K562 (cell line): ENCODE measurements at regions not wholly inside any gene's neighbourhood (a gene's known extent, or its start where the extent isn't known, plus 50 kb on each side); places are given as distances from the start of the nearest gene placed in this dataset.

Experiments
- CTCF ChIP-seq, 3 experiments: IDR thresholded peaks in 2 of 3; conservative IDR thresholded peaks in 1 of 3; 2 replicates each; pipeline ENCODE4 v1.5.1; 2011 to 2012; ENCODE audit warnings: low read length in 3 of 3, mild to moderate bottlenecking in 3 of 3, control low read depth in 2 of 3, improper control_type of control experiment in 1 of 3, inconsistent platforms in 1 of 3, low read depth in 1 of 3, mixed read lengths in 1 of 3, moderate library complexity in 1 of 3; ENCODE audit not compliant: insufficient read depth in 2 of 3
- ETS2 ChIP-seq: IDR thresholded peaks from 2 replicates; pipeline ENCODE4 v1.6.1; 2016; ENCODE audit warnings: borderline replicate concordance, missing genetic modification characterization, mild to moderate bottlenecking, moderate library complexity, missing compliant biosample characterization; ENCODE audit not compliant: poor library complexity, severe bottlenecking
- POLR2AphosphoS5 ChIP-seq: IDR thresholded peaks from 2 replicates; pipeline ENCODE4 v1.6.1; 2011; ENCODE audit warnings: mild to moderate bottlenecking, low read depth, low read length, moderate library complexity; ENCODE audit not compliant: control insufficient read depth, insufficient read depth
- SMARCA4 ChIP-seq: fragments of 450-650 bp; IDR thresholded peaks from 2 replicates; pipeline ENCODE4 v1.6.1; 2016
- ZNF318 ChIP-seq, 2 experiments: fragments of 450-650 bp; IDR thresholded peaks; 2 replicates each; pipeline ENCODE4 v1.6.1; 2016; ENCODE audit warnings: mild to moderate bottlenecking in 2 of 2, borderline replicate concordance in 1 of 2, low read depth in 1 of 2, moderate library complexity in 1 of 2
- ZNF75A ChIP-seq: fragments of 450-650 bp; formaldehyde crosslinking; IDR thresholded peaks from 2 replicates; pipeline ENCODE4 v1.4.0; 2020; ENCODE audit warnings: mild to moderate bottlenecking
- TF ChIP-seq, protein P1 (sequence below): fragments of 450-650 bp; IDR thresholded peaks from 2 replicates; pipeline ENCODE4 v1.7.0; 2016; ENCODE audit warnings: borderline replicate concordance
- TF ChIP-seq, protein P2 (sequence below): sonication (generic); formaldehyde crosslinking; IDR thresholded peaks from 2 replicates; pipeline ENCODE4 v1.8.0; 2022; ENCODE audit warnings: mild to moderate bottlenecking, missing genetic modification reagents

- TF ChIP-seq SMARCA4 (no peak), POLR2AphosphoS5 (no peak), ETS2 (no peak), ZNF318 (IDR thresholded peaks at IDR 0.05; ENCODE audit: borderline replicate concordance in 1 of 2, low read depth in 1 of 2) (no peak), ZNF75A (CRISPR knock-in tag) (no peak), CTCF (IDR thresholded peaks at IDR 0.05 in 2 of 3, conservative IDR thresholded peaks at IDR 0.05 in 1 of 3; ENCODE audit: insufficient read depth in 2 of 3, low read depth in 1 of 3, low read length in 3 of 3) (no peak)
- TF ChIP-seq, protein P1, sequence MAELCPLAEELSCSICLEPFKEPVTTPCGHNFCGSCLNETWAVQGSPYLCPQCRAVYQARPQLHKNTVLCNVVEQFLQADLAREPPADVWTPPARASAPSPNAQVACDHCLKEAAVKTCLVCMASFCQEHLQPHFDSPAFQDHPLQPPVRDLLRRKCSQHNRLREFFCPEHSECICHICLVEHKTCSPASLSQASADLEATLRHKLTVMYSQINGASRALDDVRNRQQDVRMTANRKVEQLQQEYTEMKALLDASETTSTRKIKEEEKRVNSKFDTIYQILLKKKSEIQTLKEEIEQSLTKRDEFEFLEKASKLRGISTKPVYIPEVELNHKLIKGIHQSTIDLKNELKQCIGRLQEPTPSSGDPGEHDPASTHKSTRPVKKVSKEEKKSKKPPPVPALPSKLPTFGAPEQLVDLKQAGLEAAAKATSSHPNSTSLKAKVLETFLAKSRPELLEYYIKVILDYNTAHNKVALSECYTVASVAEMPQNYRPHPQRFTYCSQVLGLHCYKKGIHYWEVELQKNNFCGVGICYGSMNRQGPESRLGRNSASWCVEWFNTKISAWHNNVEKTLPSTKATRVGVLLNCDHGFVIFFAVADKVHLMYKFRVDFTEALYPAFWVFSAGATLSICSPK: no peak
- TF ChIP-seq, protein P2, sequence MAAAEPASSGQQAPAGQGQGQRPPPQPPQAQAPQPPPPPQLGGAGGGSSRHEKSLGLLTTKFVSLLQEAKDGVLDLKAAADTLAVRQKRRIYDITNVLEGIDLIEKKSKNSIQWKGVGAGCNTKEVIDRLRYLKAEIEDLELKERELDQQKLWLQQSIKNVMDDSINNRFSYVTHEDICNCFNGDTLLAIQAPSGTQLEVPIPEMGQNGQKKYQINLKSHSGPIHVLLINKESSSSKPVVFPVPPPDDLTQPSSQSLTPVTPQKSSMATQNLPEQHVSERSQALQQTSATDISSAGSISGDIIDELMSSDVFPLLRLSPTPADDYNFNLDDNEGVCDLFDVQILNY (CRISPR knock-in tag): no peak
Measured at GRCh38 chr4:58225460-58225859, 1115.3 kb upstream of the IGFBP7 start.
